ENCODE measurements at regions not wholly inside any gene's neighbourhood (a gene's known extent, or its start where the extent isn't known, plus 50 kb on each side); places are given as distances from the start of the nearest gene placed in this dataset.

DNA sequence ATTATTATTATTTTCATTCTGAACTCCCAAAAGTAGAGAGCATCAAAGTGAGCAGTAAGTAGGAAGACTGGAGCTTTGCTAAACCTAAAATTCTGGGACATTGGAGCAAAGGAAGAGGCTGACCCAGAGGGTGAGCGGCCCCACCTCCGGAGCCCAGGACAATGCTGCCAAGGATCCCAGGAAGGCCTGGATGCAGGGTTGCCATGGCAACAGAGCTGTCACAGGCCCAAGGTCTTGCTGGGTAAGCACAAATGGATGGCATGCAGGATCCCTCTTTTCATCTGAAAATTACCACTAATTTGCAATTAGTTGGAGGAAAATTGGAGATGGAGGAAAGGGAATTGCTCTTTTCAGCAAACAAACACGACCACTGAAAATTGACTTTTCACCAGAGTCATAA is 457.9 kb upstream of the CDH5 start:
- TF ChIP-seq, protein P1, sequence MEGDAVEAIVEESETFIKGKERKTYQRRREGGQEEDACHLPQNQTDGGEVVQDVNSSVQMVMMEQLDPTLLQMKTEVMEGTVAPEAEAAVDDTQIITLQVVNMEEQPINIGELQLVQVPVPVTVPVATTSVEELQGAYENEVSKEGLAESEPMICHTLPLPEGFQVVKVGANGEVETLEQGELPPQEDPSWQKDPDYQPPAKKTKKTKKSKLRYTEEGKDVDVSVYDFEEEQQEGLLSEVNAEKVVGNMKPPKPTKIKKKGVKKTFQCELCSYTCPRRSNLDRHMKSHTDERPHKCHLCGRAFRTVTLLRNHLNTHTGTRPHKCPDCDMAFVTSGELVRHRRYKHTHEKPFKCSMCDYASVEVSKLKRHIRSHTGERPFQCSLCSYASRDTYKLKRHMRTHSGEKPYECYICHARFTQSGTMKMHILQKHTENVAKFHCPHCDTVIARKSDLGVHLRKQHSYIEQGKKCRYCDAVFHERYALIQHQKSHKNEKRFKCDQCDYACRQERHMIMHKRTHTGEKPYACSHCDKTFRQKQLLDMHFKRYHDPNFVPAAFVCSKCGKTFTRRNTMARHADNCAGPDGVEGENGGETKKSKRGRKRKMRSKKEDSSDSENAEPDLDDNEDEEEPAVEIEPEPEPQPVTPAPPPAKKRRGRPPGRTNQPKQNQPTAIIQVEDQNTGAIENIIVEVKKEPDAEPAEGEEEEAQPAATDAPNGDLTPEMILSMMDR (IDR thresholded peaks at IDR 0.05), result no peak
- no peak for TF ChIP-seq POLR2AphosphoS5 (IDR thresholded peaks at IDR 0.05; ENCODE audit: insufficient read depth in 1 of 2, low read depth in 1 of 2)
- no peak for TF ChIP-seq POLR2A (IDR thresholded peaks at IDR 0.05)
